Muscle of arm (tissue), 1 donor: ENCODE measurements at regions not wholly inside any gene's neighbourhood (a gene's known extent, or its start where the extent isn't known, plus 50 kb on each side); places are given as distances from the start of the nearest gene placed in this dataset.
"Not testable (repeated sequence)": the region's sequence is repeated elsewhere in the genome, so short reads cannot be mapped to it uniquely, and the experiment has no call there.

Source experiments
- DNase-seq: peaks from one replicate; pipeline ENCODE4 v3.0.0-alpha.2; 2013

DNA sequence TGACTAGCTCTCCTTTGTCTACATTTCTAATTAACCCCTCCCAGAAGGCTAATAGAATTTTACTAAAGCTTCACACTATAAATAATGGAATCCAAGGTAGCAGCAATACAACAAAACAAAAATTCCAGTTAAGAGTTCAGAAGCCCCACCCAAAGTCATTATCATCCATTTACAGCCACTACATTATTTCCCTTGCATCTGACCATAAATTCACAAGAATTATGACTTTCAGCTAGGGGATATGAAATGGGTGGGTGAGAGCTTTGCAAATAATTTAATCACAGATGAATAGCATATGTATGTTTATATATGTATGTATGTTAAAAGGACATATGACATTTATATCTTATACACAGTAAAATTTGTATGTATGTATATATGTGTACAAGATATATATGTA is 65.3 kb upstream of the PTGDR start:
- DNase-seq = no peak

- DNase-seq = no peak
These were observed 77.1 kb upstream of the PTGDR start for GRCh38 chr14:52190337-52190931.

DNA sequence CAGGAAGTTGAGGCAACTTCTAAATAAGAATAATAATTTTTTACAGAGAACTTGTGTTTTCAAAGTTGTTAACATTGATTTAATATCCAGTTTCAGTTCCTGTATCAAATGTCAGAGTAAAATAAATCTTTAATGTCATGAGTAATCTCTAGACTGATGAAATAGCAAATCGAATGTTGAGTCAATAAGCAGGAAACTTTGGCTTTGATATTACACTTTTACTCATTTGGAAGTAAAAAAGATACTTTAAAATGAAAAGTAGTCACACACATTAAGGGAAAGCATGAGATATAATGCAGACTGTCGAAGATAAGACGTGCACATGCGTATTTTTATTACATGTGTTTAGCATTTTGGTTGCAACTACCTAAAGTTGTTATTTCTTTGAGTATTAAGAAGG is 78.2 kb upstream of the PTGDR start:
- DNase-seq = no peak

- DNase-seq = no peak
These were observed 79.1 kb upstream of the PTGDR start for GRCh38 chr14:52188381-52188780.

- DNase-seq = no peak
These were observed 82.3 kb upstream of the PTGDR start for GRCh38 chr14:52185178-52185577.

DNA sequence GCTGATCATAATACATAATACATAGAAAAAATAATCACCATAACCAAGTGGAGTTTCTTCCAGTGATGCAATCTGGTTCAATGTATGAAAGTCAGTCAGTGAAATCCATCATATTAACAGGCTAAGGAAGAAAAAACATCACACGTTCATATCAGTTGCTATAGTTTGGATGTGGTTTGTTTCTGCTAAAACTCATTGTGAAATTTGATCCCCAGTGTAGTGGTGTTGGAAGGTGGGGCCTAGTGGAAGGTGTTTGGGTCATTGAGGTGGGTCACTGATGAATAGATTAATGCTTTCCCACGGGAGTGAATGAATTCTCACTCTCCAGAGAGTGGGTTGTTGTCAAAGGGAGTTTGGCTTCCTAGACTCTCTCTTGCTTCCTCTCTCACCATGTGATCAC is 84.6 kb upstream of the PTGDR start:
- no peak for DNase-seq

GRCh38 chr14:52179141-52179790 is 88.2 kb upstream of the PTGDR start:
- DNase-seq = no peak

- DNase-seq = no peak
These were observed 91.5 kb upstream of the PTGDR start for GRCh38 chr14:52175982-52176502.

DNA sequence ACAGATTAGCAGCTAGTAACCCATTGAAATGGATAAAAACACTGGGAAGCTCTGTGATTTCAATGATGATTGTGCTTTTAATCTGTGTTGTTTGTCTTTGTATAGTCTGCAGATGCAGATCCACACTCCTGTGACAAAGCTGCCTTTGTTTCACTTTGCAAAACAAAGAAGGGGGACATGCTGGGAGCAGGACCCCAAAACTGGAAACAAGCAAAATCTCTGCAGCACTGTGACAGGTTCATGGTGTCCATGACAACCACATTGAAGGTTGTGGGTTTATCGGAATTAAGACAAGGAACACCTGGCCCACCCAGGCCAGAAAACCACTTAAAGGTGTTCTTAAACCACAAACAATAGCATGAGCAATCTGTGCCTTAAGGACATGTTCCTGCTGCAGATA is 95.6 kb upstream of the PTGDR start:
- DNase-seq = not testable (repeated sequence)

GRCh38 chr14:52166822-52167221 is 98.0 kb upstream of the NID2 start:
- no peak for DNase-seq

DNA sequence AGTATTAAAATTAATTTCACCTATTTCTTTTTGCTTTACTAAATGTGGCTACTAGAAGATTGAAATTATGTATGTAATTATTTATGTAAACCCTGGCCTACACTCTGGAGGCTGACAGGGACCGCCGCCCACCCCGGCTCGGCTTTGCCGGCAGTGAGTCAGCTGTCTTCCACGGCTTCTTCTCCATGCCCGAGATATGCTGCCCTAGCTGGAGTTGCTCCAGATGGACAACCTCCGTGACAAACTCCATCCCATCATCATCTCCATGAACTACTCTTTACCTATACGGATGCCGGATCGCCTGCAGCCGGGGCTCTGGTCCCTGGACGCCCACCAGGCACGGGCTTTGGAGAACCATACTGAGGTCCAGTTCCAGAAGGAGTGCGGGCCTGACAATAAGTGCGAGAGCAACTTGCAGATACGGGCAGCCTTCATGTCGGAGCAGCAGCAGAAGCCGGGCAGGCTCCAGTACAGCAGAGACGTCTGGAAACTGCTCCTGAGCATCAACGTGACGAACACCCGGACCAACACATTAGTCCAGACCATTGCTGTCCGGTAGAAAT is 86.9 kb upstream of the NID2 start:
- DNase-seq = no peak

DNA sequence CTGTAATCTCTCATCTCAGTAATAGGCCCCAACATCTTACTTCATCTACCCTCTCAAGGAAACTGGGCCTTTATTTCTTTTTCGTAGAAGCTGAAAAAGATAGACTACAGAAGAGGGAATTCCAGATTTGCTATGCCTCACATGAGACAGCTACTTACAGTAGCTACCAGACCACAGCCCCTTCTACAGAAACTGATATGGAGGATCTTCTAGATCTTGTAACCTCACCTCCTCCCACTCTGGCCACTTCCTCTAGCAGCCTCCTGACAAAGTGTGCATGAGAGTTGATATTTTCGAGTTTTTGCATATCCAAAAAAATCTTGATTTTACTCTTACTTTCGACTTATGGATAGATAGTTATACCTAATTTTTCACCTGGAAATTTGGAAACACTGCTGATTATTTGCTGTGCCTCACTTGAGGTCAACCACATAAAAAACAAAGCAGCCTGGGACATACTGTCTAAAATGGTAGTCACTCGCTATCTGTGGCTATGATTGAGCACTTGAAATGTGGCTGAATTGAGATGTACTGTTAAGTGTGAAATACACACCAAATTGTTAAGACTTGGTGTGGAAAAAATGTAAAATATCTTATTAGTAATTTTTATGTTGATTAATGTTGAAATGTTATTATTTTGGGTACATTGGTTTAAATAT is 86.3 kb upstream of the NID2 start:
- DNase-seq = no peak

- DNase-seq = no peak
These were observed 85.1 kb upstream of the NID2 start for GRCh38 chr14:52153939-52154338.

- no peak for DNase-seq
These were observed 81.3 kb upstream of the NID2 start for GRCh38 chr14:52150162-52150561.

GRCh38 chr14:52148371-52148770 is 79.5 kb upstream of the NID2 start:
- no peak for DNase-seq

DNA sequence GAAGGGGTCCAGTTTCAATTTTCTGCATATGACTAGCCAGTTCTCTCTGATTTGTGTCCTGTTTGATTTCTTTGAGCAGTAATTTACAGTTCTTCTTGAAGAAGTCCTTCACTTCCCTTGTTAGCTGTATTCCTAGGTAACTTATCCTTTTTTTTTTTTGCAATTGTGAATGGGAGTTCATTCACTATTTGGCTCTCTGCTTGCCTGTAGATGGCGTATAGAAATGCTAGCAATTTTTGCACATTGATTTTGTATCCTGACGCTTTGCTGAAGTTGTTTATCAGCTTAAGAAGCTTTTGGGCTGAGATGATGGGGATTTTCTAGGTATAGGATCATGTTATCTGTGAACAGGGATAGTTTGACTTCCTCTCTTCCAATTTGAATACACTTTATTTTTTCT is 77.6 kb upstream of the NID2 start:
- DNase-seq = no peak

- not testable (repeated sequence) for DNase-seq
These were observed 75.2 kb upstream of the NID2 start for GRCh38 chr14:52144099-52144498.

DNA sequence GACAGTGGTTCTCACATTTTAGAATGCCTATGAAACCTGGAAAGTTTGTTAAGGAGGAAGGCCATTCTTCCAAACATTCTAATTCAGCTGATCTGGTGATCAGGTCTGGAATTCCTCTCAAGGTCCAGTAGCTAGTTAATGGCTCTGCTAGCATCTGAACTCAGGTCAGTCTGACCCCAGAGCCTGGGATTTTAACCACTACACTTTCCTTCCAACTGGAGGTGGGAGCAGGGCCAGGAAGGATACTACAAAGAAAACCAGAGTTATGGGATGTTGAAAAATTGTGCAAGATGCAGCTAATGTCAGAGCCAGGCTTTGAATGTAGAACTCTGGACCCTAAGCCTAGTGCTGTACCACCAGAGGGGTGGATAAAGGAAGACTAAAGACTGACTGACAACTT is 73.6 kb upstream of the NID2 start:
- DNase-seq = no peak

DNA sequence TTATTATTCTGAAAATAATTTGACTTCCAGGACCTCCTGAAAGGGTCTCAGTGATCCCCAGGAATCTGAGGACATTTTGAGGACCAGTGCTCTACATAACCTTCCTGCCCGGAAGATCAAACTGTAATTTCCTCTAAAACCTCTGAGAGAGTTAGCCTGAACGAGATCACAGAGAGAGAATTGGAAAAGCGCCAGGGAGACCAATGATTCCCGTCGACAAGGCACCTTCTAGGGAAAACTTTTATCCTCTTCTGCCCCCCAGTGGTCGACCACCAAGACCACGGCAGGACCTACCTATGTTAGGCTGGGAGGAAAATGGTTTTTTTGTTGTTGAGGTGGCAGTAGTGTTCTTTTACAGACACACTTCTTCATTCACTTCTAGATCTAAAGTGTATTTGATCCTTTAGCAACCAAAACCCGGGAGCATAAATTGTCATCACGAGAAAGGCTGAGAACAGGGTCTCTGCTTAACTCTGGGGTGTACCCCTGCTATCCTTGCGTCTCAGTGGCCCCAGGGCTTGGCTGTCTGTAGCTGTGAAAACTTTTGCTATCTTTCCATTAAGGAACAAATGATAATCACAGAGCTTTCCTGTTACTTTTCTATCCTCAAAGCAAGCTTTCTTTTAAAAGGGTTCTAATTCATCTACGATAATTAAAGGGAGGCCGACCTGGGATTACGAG is 62.9 kb upstream of the NID2 start:
- DNase-seq = peak; percentile 94

- DNase-seq = no peak
These were observed 60.9 kb upstream of the NID2 start for GRCh38 chr14:52129721-52130120.

GRCh38 chr14:52125885-52126284 is 57.0 kb upstream of the NID2 start:
- no peak for DNase-seq
